HG02943 (cell line): ENCODE measurements at regions not wholly inside any gene's neighbourhood (a gene's known extent, or its start where the extent isn't known, plus 50 kb on each side); places are given as distances from the start of the nearest gene placed in this dataset.
"Not testable (repeated sequence)": the region's sequence is repeated elsewhere in the genome, so short reads cannot be mapped to it uniquely, and the experiment has no call there.

ENCODE experiments used
- ATAC-seq: cut with Tn5 transposase; IDR thresholded peaks from one replicate; pipeline ENCODE4 v1.9.1; 2021; ENCODE audit warnings: mild to moderate bottlenecking, low read depth, moderate library complexity; ENCODE audit not compliant: unreplicated experiment

- ATAC-seq = no peak
These were observed 51.1 kb upstream of the ROPN1 start for GRCh38 chr3:124043023-124043422.

- no peak for ATAC-seq
These were observed 53.0 kb upstream of the ROPN1 start for GRCh38 chr3:124044956-124045355.

GRCh38 chr3:124048967-124049798 is 57.3 kb upstream of the ROPN1 start:
- no peak for ATAC-seq

GRCh38 chr3:124051636-124052035 is 59.7 kb upstream of the ROPN1 start:
- no peak for ATAC-seq

GRCh38 chr3:124053871-124054270 is 61.9 kb upstream of the ROPN1 start:
- no peak for ATAC-seq

- ATAC-seq = no peak
These were observed 64.9 kb upstream of the ROPN1 start for GRCh38 chr3:124056846-124057245.

GRCh38 chr3:124057420-124057819 is 65.5 kb upstream of the ROPN1 start:
- ATAC-seq = no peak

- no peak for ATAC-seq
These were observed 67.7 kb upstream of the ROPN1 start for GRCh38 chr3:124059580-124059979.

GRCh38 chr3:124063197-124063909 is 71.4 kb upstream of the ROPN1 start:
- ATAC-seq = no peak

GRCh38 chr3:124064050-124064449 is 72.1 kb upstream of the ROPN1 start:
- no peak for ATAC-seq

- not testable (repeated sequence) for ATAC-seq
These were observed 74.6 kb upstream of the ROPN1 start for GRCh38 chr3:124066543-124066942.

GRCh38 chr3:124069706-124070105 is 77.8 kb upstream of the ROPN1 start:
- ATAC-seq = not testable (repeated sequence)

- ATAC-seq = not testable (repeated sequence)
These were observed 83.2 kb upstream of the ROPN1 start for GRCh38 chr3:124075090-124075489.

GRCh38 chr3:124075753-124076152 is 83.8 kb upstream of the ROPN1 start:
- no peak for ATAC-seq

- no peak for ATAC-seq
These were observed 84.3 kb upstream of the ROPN1 start for GRCh38 chr3:124076235-124076634.

GRCh38 chr3:124078953-124079911 is 87.3 kb upstream of the ROPN1 start:
- no peak for ATAC-seq

- no peak for ATAC-seq
These were observed 88.0 kb upstream of the ROPN1 start for GRCh38 chr3:124079912-124080276.

- no peak for ATAC-seq
These were observed 90.4 kb upstream of the ROPN1 start for GRCh38 chr3:124082343-124082742.

GRCh38 chr3:124084022-124084881 is 92.3 kb upstream of the ROPN1 start:
- no peak for ATAC-seq

GRCh38 chr3:124088801-124089200 is 96.9 kb upstream of the ROPN1 start:
- no peak for ATAC-seq
